Activated naive CD4-positive, alpha-beta T cell treated with anti-CD3 and anti-CD28 coated beads, Interleukin-2, amount 10 ng/mL, durations not matched to agents 7 days and 5 days (primary cell): ENCODE measurements at regions not wholly inside any gene's neighbourhood (a gene's known extent, or its start where the extent isn't known, plus 50 kb on each side); places are given as distances from the start of the nearest gene placed in this dataset.

Experiments used
- CTCF ChIA-PET: fragments of 350-600 bp; sonication (Branson Sonifier 250); formaldehyde crosslinking; loops from one replicate; lab custom pipeline; 2021; ENCODE audit warnings: antibody characterized with exemption; lab: Charles Lee
- DNase-seq: peaks from one replicate; pipeline ENCODE4 v3.0.0-alpha.2; 2020
- H3K27ac Mint-ChIP-seq: one replicate; pipeline ENCODE4 v1.8.0; 2021; ENCODE audit warnings: mild to moderate bottlenecking, moderate library complexity, mixed read lengths
- H3K27me3 Mint-ChIP-seq: one replicate; pipeline ENCODE4 v1.8.0; 2021; ENCODE audit warnings: mild to moderate bottlenecking, mixed read lengths
- H3K36me3 Mint-ChIP-seq: one replicate; pipeline ENCODE4 v1.8.0; 2021; ENCODE audit warnings: mixed read lengths
- H3K4me1 Mint-ChIP-seq: one replicate; pipeline ENCODE4 v1.8.0; 2021; ENCODE audit warnings: mixed read lengths
- H3K4me3 Mint-ChIP-seq: one replicate; pipeline ENCODE4 v1.8.0; 2021; ENCODE audit warnings: mild to moderate bottlenecking, moderate library complexity, mixed read lengths
- H3K9me3 Mint-ChIP-seq: one replicate; pipeline ENCODE4 v1.8.0; 2021; ENCODE audit warnings: mixed read lengths

DNA sequence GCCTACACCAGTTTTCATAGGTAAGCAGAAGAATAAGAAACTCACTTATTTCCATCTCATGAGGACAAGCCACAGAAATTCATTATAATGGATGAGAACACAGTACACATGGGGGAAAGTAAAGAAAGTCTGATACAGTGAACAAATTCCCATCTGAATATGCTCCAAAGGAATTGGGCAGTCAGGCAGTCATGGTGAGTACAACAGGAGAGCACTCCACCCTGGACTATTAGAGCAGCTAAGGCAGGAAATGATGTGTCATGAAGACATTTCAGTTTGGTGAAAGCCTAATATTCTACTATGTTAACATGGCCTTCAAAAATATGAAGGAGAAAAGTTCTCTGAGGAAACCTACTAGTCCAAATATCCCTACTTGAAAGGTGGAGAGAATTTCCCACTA, 92.0 kb upstream of the PRDX4 start:
- Mint-ChIP-seq H3K27me3 (no peaks in the 10 kb centered on the region), H3K4me1 (no peaks in the 10 kb centered on the region), H3K4me3 (no peak overlapping the region), H3K27ac (no peak overlapping the region), H3K36me3 (no peaks in the 10 kb centered on the region), H3K9me3 (no peaks in the 10 kb centered on the region)
- DNase-seq, result no peak
- CTCF ChIA-PET, result no interaction called here

DNA sequence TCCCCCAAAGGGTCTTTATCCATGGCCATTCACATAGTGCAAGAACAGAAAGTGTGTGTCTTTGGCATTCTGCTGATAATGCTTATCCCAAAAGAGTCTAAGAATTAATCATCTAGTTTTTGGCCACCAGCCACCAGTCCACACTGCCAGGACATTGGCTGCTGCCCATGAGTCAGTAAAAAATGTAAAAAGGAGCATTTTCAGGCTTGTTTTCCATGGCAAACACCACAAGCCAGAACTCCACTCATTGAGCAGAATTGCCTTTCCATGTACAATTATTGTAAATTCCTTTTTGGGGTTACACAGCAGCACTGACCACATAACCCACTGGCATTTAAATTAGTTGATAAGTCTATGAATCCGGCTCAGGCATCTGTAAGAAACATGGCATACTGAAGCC, 89.2 kb upstream of the PRDX4 start:
- Mint-ChIP-seq H3K4me1 (no peaks in the 10 kb centered on the region), H3K36me3 (no peaks in the 10 kb centered on the region), H3K4me3 (no peak overlapping the region), H3K27me3 (no peaks in the 10 kb centered on the region), H3K9me3 (no peaks in the 10 kb centered on the region), H3K27ac (no peak overlapping the region)
- CTCF ChIA-PET, result no interaction called here
- no peak for DNase-seq

DNA sequence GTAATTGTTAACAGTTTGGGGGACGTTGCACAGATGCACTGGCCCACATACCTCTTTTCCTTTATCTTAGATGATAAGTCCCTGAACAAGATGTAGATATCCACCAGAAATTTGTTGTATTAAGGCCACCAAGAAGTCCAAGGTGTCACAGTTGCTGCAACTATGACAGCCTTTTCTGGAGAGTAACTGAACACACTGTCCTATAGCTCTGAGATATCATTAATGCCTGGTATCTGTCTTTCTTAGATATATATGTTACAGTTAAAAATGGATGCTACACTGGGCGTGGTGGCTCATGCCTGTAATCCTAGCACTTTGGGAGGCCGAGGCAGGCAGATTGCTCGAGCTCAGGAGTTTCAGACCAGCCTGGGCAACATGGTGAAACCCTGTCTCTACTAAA, 77.8 kb upstream of the PRDX4 start:
- CTCF ChIA-PET, result no interaction called here
- H3K9me3 Mint-ChIP-seq, result no peaks in the 10 kb centered on the region
- H3K4me1 Mint-ChIP-seq, result no peaks in the 10 kb centered on the region
- no peak overlapping the region for H3K27ac Mint-ChIP-seq
- no peak for DNase-seq
- H3K4me3 Mint-ChIP-seq, result no peak overlapping the region
- no peaks in the 10 kb centered on the region for H3K36me3 Mint-ChIP-seq
- no peaks in the 10 kb centered on the region for H3K27me3 Mint-ChIP-seq

DNA sequence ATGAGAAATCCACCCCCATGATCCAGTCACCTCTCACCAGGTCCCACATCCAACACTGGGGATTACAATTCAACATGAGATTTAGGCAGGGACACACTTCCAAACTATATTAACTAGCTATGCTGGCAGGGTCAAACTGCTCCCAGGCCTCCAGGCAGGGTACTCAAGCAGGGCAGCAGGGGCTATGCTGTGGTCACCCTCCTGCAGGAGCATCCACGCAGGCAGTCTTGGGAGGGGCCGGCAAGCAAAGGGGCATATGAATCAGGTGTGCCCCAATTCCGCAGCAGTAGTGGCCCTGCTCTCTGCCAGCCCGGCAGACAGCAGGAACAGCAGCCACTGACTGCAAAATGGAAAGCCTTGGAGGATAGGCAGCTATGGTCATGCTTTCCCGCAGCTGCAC, 74.6 kb upstream of the PRDX4 start:
- Mint-ChIP-seq H3K27ac (no peak overlapping the region), H3K4me1 (no peaks in the 10 kb centered on the region), H3K4me3 (no peak overlapping the region), H3K9me3 (no peaks in the 10 kb centered on the region), H3K27me3 (no peaks in the 10 kb centered on the region), H3K36me3 (no peaks in the 10 kb centered on the region)
- CTCF ChIA-PET, result no interaction called here
- DNase-seq, result no peak

DNA sequence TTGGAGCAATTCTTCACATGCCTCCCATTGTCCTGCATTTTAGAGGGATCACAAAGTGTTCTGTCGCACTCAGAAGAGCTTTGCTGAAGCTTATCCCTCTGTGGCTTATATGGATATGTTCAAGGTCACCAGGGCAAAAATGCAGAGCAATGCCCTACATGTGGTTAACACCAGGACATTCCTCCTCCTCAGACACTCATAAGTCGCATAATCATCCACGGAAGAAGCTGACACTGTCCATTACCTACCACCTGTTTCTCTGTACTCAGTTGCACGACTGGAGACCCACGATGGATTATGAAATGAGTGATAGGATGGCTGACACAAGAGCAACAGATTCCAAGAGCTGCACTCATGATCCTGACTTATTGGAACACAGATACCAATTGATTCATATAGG, 68.7 kb upstream of the PRDX4 start:
- CTCF ChIA-PET, result no interaction called here
- DNase-seq, result no peak
- Mint-ChIP-seq H3K27me3 (no peaks in the 10 kb centered on the region), H3K4me3 (no peak overlapping the region), H3K9me3 (no peaks in the 10 kb centered on the region), H3K36me3 (no peaks in the 10 kb centered on the region), H3K4me1 (no peaks in the 10 kb centered on the region), H3K27ac (no peak overlapping the region)

DNA sequence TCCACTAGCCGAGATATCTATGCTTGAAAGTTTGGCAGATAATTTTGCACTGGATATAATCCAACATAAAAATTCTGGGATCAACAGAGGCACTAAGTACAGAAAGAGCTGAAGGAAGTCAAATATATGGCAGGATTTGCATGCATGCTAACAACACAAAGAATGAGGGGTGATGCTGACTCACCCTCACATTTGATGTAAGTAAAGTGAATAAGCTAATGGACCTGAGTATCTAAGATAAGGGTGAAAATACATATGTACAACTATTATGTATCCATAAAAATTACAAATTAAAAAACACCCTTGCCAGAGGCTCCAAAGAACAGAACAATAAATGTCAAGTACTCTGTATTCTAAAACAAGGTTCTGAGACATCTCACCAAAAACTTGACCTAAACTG, 63.8 kb upstream of the PRDX4 start:
- Mint-ChIP-seq H3K27ac (no peak overlapping the region), H3K4me1 (no peaks in the 10 kb centered on the region), H3K4me3 (no peak overlapping the region), H3K36me3 (no peaks in the 10 kb centered on the region), H3K9me3 (no peaks in the 10 kb centered on the region), H3K27me3 (no peaks in the 10 kb centered on the region)
- no peak for DNase-seq
- CTCF ChIA-PET, result no interaction called here

DNA sequence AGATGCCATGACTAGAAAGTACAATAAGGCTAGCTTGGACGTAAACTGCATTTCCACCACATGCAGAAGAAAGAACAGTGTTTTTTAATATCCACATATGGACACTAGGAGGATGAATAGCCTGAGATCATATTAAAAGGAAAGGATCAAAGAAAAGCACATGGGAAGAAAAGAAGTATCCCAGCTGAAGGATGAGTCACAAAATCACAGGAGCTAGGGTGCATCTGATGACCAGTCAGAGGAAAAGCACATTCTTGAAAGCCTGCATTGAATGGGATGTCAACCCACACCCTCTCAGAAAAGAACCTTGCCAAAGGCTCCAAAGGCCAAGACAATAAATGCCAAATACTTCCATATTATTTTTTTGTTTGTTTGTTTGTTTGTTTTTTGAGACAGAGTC, 56.8 kb upstream of the PRDX4 start:
- DNase-seq, result no peak
- no peaks in the 10 kb centered on the region for H3K4me1 Mint-ChIP-seq
- H3K4me3 Mint-ChIP-seq, result no peak overlapping the region
- no peaks in the 10 kb centered on the region for H3K27me3 Mint-ChIP-seq
- CTCF ChIA-PET, result no interaction called here
- H3K27ac Mint-ChIP-seq, result no peak overlapping the region
- no peaks in the 10 kb centered on the region for H3K9me3 Mint-ChIP-seq
- no peaks in the 10 kb centered on the region for H3K36me3 Mint-ChIP-seq

DNA sequence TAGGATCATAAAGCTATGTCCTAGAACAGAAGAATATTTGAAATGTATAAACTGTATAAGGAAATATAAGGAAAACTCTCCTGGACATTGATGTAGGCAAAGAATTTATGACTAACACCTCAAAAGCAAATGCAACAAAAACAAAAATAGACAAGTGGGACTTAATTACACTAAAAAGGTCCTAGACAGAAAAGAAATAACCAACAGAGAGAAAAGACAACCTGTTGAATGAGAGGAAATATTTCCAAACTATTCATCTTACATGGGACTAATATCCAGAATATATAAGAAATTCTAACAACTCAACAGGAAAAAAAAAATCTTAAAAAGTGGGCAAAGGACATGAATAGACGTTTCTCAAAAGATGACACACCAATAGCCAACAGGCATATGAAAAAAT, 54.4 kb upstream of the PRDX4 start:
- Mint-ChIP-seq H3K27ac (no peak overlapping the region), H3K36me3 (no peaks in the 10 kb centered on the region), H3K9me3 (no peaks in the 10 kb centered on the region), H3K4me3 (no peak overlapping the region), H3K4me1 (no peaks in the 10 kb centered on the region), H3K27me3 (no peaks in the 10 kb centered on the region)
- no peak for DNase-seq
- CTCF ChIA-PET, result no interaction called here

DNA sequence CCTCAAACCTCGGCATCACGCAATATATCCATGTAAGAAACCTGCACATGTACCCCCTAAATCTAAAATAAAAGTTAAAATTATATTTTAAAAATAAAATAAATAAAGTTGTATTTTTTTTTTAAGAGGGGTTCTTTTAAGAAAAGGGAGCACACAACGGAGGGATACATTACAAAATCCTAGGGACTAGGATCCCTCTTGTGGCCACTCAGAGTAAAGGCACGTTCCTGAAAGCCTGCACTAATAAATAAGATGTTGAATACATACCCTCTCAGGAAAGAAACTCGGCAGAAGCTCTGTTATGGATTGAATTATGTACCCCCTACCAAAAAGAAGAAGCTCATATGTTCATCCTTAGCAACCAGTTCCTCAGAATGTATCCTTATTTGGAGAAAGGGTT, 50.9 kb upstream of the PRDX4 start:
- no peak for DNase-seq
- H3K27me3 Mint-ChIP-seq, result no peaks in the 10 kb centered on the region
- no peaks in the 10 kb centered on the region for H3K36me3 Mint-ChIP-seq
- H3K9me3 Mint-ChIP-seq, result no peaks in the 10 kb centered on the region
- no peak overlapping the region for H3K4me3 Mint-ChIP-seq
- no peak overlapping the region for H3K27ac Mint-ChIP-seq
- no peaks in the 10 kb centered on the region for H3K4me1 Mint-ChIP-seq
- CTCF ChIA-PET, result interaction anchor here (1.5 kb wide), 1 partner anchor 8 kb away, joined by 3 read pairs; no protein-coding TSS in a partner anchor
